ENCODE measurements at regions not wholly inside any gene's neighbourhood (a gene's known extent, or its start where the extent isn't known, plus 50 kb on each side); places are given as distances from the start of the nearest gene placed in this dataset.

GRCh38 chr13:91066745-91067144, 280.7 kb upstream of the MIR17HG start:
- TF ChIP-seq, protein P1, sequence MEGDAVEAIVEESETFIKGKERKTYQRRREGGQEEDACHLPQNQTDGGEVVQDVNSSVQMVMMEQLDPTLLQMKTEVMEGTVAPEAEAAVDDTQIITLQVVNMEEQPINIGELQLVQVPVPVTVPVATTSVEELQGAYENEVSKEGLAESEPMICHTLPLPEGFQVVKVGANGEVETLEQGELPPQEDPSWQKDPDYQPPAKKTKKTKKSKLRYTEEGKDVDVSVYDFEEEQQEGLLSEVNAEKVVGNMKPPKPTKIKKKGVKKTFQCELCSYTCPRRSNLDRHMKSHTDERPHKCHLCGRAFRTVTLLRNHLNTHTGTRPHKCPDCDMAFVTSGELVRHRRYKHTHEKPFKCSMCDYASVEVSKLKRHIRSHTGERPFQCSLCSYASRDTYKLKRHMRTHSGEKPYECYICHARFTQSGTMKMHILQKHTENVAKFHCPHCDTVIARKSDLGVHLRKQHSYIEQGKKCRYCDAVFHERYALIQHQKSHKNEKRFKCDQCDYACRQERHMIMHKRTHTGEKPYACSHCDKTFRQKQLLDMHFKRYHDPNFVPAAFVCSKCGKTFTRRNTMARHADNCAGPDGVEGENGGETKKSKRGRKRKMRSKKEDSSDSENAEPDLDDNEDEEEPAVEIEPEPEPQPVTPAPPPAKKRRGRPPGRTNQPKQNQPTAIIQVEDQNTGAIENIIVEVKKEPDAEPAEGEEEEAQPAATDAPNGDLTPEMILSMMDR (IDR thresholded peaks at IDR 0.05) = no peak
- TF ChIP-seq EZH2phosphoT487 (IDR thresholded peaks at IDR 0.05) = no peak
- no peak for TF ChIP-seq EZH2 (IDR thresholded peaks at IDR 0.05)

Data from neural progenitor cell (in vitro differentiated cells).